GM23248 (cell line): ENCODE measurements at regions not wholly inside any gene's neighbourhood (a gene's known extent, or its start where the extent isn't known, plus 50 kb on each side); places are given as distances from the start of the nearest gene placed in this dataset.
"Not testable (repeated sequence)": the region's sequence is repeated elsewhere in the genome, so short reads cannot be mapped to it uniquely, and the experiment has no call there.

ENCODE experiments used
- DNase-seq: peaks from one replicate; pipeline ENCODE4 v3.0.0-alpha.2; 2015
- H2AFZ ChIP-seq: fragments of 200-600 bp; sonication (generic); 2 replicates; pipeline ENCODE4 v1.6.1; 2016; ENCODE audit warnings: antibody characterized with exemption
- H3F3A ChIP-seq: fragments of 200-600 bp; sonication (generic); 2 replicates; pipeline ENCODE4 v1.6.1; 2016; ENCODE audit warnings: mild to moderate bottlenecking, antibody characterized with exemption, mixed run types; ENCODE audit not compliant: insufficient read depth
- H3K27ac ChIP-seq: fragments of 200-600 bp; sonication (generic); 2 replicates; pipeline ENCODE4 v1.5.1; 2016; ENCODE audit warnings: mild to moderate bottlenecking
- H3K27me3 ChIP-seq: fragments of 200-600 bp; sonication (generic); replicated peaks from 2 replicates; pipeline ENCODE4 v1.6.1; 2016; ENCODE audit warnings: mild to moderate bottlenecking; ENCODE audit not compliant: insufficient read depth
- H3K36me3 ChIP-seq: fragments of 200-600 bp; sonication (generic); 2 replicates; pipeline ENCODE4 v1.6.1; 2016; ENCODE audit warnings: low read depth, mild to moderate bottlenecking
- H3K4me1 ChIP-seq: fragments of 200-600 bp; sonication (generic); 2 replicates; pipeline ENCODE4 v1.6.1; 2016; ENCODE audit warnings: mild to moderate bottlenecking; ENCODE audit not compliant: insufficient read depth
- H3K4me2 ChIP-seq: fragments of 200-600 bp; sonication (generic); one replicate; pipeline ENCODE4 v1.6.1; 2016; ENCODE audit warnings: mild to moderate bottlenecking; ENCODE audit not compliant: unreplicated experiment
- H3K4me3 ChIP-seq: fragments of 200-600 bp; sonication (generic); 2 replicates; pipeline ENCODE4 v1.5.1; 2016; ENCODE audit warnings: mild to moderate bottlenecking
- H3K79me2 ChIP-seq: fragments of 200-600 bp; sonication (generic); 2 replicates; pipeline ENCODE4 v1.6.1; 2016; ENCODE audit warnings: mild to moderate bottlenecking; ENCODE audit not compliant: insufficient read depth
- H3K9ac ChIP-seq: fragments of 200-600 bp; sonication (generic); 2 replicates; pipeline ENCODE4 v1.6.1; 2016; ENCODE audit warnings: mild to moderate bottlenecking
- H3K9me2 ChIP-seq: fragments of 200-600 bp; sonication (generic); 2 replicates; pipeline ENCODE4 v1.6.1; 2016; ENCODE audit warnings: mixed run types, mild to moderate bottlenecking, moderate library complexity; ENCODE audit not compliant: insufficient read depth
- H3K9me3 ChIP-seq: fragments of 200-600 bp; sonication (generic); one replicate; pipeline ENCODE4 v1.6.1; 2017; ENCODE audit warnings: low read depth
- H4K20me1 ChIP-seq: fragments of 200-600 bp; sonication (generic); 2 replicates; pipeline ENCODE4 v1.6.0; 2016; ENCODE audit not compliant: insufficient read depth
- EZH2 ChIP-seq: fragments of 200-600 bp; sonication (generic); IDR thresholded peaks from 2 replicates; pipeline ENCODE4 v1.6.1; 2018; ENCODE audit warnings: antibody characterized with exemption, mild to moderate bottlenecking; ENCODE audit not compliant: insufficient read depth, poor library complexity, severe bottlenecking
- EZH2phosphoT487 ChIP-seq: fragments of 200-600 bp; sonication (generic); IDR thresholded peaks from 2 replicates; pipeline ENCODE4 v1.6.1; 2018; ENCODE audit warnings: antibody characterized with exemption, moderate library complexity, mild to moderate bottlenecking, low read depth; ENCODE audit not compliant: insufficient read depth
- WGBS, 2 experiments: methylation state at CpG; one replicate each; pipeline ENCODE4 v1.1.6; 2015 to 2017; ENCODE audit warnings: low lambda C conversion rate in 2 of 2, low coverage in 1 of 2; ENCODE audit errors: missing lambda C conversion rate in 2 of 2; 5-methylcytosine and 5-hydroxymethylcytosine counted together
- in situ Hi-C: fragments of 300-500 bp; cut with MboI; formaldehyde crosslinking; loops from 2 replicates; pipeline ENCODE4 v1.15.0; 2020

- in situ Hi-C loops: no loop called here
These were observed 443.7 kb downstream of the DIRAS2 start for GRCh38 chr9:90198956-90199355.

DNA sequence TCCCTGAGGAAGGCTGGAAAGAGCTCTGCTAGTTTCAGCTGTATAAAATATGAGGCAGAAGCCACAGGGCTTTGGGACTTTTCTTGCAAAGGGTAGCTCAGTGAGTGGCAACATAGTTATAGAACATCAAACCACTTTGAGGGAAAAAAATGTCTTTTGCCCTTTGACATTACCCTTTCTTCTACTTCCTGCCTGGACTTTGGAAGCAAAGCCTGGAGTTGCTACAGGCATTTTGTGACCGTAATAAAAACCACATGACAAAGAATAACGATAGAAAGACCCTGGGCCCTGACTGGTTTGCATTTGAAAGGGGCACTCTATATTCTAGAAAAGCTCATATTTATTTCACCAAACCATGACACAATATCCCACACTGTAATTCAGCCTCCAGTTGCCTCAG is 440.9 kb downstream of the DIRAS2 start:
- in situ Hi-C loops: no loop called here
- Histone ChIP-seq H3K9me2 (no peaks in the 10 kb centered on the region), H3F3A (no peaks in the 10 kb centered on the region), H3K27ac (no peak overlapping the region), H3K79me2 (no peaks in the 10 kb centered on the region), H3K36me3 (no peaks in the 10 kb centered on the region), H3K4me2 (no peak overlapping the region), H3K9me3 (no peaks in the 10 kb centered on the region), H3K27me3 (no peaks in the 10 kb centered on the region), H3K9ac (no peak overlapping the region), H3K4me1 (no peaks in the 10 kb centered on the region), H4K20me1 (no peaks in the 10 kb centered on the region), H2AFZ (no peak overlapping the region), H3K4me3 (no peak overlapping the region)
- WGBS, 2 experiments: 0 to 8% methylated on average over 2 of the region's 2 CpGs
- no peak for TF ChIP-seq EZH2
- no peak for TF ChIP-seq EZH2phosphoT487
- DNase-seq: no peak

More at GRCh38 chr9:90198956-90199355, 443.7 kb downstream of the DIRAS2 start:
- Histone ChIP-seq H3K27ac (no peak overlapping the region), H3K4me3 (no peak overlapping the region), H3K36me3 (no peaks in the 10 kb centered on the region), H3K4me2 (no peak overlapping the region), H3F3A (no peaks in the 10 kb centered on the region), H3K9ac (no peak overlapping the region), H3K9me2 (no peaks in the 10 kb centered on the region), H3K4me1 (no peaks in the 10 kb centered on the region), H2AFZ (no peak overlapping the region), H4K20me1 (no peaks in the 10 kb centered on the region), H3K79me2 (no peaks in the 10 kb centered on the region), H3K9me3 (no peaks in the 10 kb centered on the region), H3K27me3 (no peaks in the 10 kb centered on the region)
- 3 to 8% methylated on average over 3 of the region's 3 CpGs for WGBS, 2 experiments
- TF ChIP-seq EZH2phosphoT487: no peak
- no peak for TF ChIP-seq EZH2
- no peak for DNase-seq

DNA sequence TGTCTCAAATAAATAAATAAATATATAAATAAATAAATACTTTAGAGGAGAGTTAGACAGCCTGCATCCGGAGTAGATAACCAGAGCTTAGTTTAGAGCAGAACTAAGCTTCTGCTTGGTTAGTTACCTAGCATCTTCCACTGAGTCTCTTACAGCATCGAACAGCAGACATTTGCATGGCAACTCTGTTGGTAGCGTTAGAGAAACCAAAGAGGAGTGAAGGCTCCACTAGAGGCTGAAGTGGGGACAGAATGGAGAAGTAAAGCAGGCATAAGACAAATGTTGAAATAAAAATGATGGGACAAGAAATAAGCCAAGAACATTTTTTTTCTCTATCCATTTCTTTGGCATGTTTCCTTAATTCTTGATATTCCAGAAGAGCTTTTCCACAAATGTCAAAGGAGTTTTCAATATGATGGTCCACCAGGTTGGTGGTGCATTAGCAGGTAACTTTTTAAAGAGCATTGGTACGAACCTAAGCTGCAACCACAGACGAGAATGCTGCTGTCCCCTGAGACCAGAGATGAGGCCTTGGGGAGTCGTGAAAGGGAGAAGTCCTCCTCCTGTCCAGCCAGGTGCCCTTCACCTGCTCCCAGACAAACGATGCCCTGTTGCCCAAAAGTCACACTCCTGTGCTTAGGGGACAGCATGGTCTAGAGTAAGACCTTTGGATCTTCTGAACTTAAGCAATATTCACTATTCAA is 438.3 kb downstream of the DIRAS2 start:
- Histone ChIP-seq H3K4me3 (no peak overlapping the region), H4K20me1 (no peaks in the 10 kb centered on the region), H3K27ac (no peak overlapping the region), H3K9ac (no peak overlapping the region), H3K79me2 (no peaks in the 10 kb centered on the region), H2AFZ (no peak overlapping the region), H3K36me3 (no peaks in the 10 kb centered on the region), H3K9me3 (no peaks in the 10 kb centered on the region), H3F3A (no peaks in the 10 kb centered on the region), H3K4me2 (no peak overlapping the region), H3K27me3 (no peaks in the 10 kb centered on the region), H3K9me2 (no peaks in the 10 kb centered on the region), H3K4me1 (no peaks in the 10 kb centered on the region)
- no peak for DNase-seq
- in situ Hi-C loops: no loop called here
- 15 to 20% methylated on average over 7 of the region's 7 CpGs for whole genome bisulfite sequencing, 2 experiments
- TF ChIP-seq EZH2 (no peak), EZH2phosphoT487 (no peak)

GRCh38 chr9:90213045-90213444 is 429.6 kb downstream of the DIRAS2 start:
- H4K20me1 ChIP-seq, H3K36me3 ChIP-seq, H3K79me2 ChIP-seq, H3K9ac ChIP-seq, H3K4me3 ChIP-seq, H3K27me3 ChIP-seq, H3K27ac ChIP-seq, H2AFZ ChIP-seq, H3F3A ChIP-seq, in situ Hi-C loops, H3K4me1 ChIP-seq, H3K9me3 ChIP-seq, H3K9me2 ChIP-seq, DNase-seq, H3K4me2 ChIP-seq: not testable (repeated sequence)
- 16 to 23% methylated on average over 9 of the region's 9 CpGs for WGBS, 2 experiments
